ENCODE measurements at regions not wholly inside any gene's neighbourhood (a gene's known extent, or its start where the extent isn't known, plus 50 kb on each side); places are given as distances from the start of the nearest gene placed in this dataset.
A peak's percentile ranks its signal among the peaks of the same experiment; 100 is the strongest.

- Histone ChIP-seq H3K4me2 (ENCODE audit: insufficient read depth, low read length, poor library complexity, severe bottlenecking) (no peak overlapping the region), H3K14ac (ENCODE audit: low read length) (no peak overlapping the region), H3K23ac (ENCODE audit: low read depth, low read length, poor library complexity) (no peak overlapping the region), H2BK15ac (ENCODE audit: low read length) (no peak overlapping the region), H2AFZ (ENCODE audit: low read length) (no peak overlapping the region), H2BK12ac (ENCODE audit: low read length) (no peak overlapping the region), H3K27me3 (ENCODE audit: control insufficient read depth in 3 of 3, insufficient read depth in 3 of 3, low read depth in 1 of 3, low read length in 3 of 3) (no peaks in the 10 kb centered on the region), H2AK5ac (ENCODE audit: low read depth, low read length) (no peak overlapping the region), H3K18ac (ENCODE audit: low read length) (peak overlapping the region; percentile 45), H3K79me1 (ENCODE audit: low read depth, low read length) (no peaks in the 10 kb centered on the region), H4K8ac (ENCODE audit: low read depth, low read length) (peak overlapping the region; percentile 53), H3K4me3 (ENCODE audit: low read length in 2 of 2) (no peak overlapping the region), H3K36me3 (replicated peaks in 1 of 2; ENCODE audit: control insufficient read depth in 2 of 2, insufficient read depth in 2 of 2, low read length in 2 of 2) (no peaks in the 10 kb centered on the region), H2BK120ac (ENCODE audit: low read depth, low read length) (no peak overlapping the region), H3K4ac (ENCODE audit: low read length) (no peak overlapping the region), H4K91ac (ENCODE audit: low read depth, low read length, poor library complexity) (peak overlapping the region; percentile 61), H3K9ac (ENCODE audit: low read depth, low read length, poor library complexity) (no peak overlapping the region), H3K27ac (replicated peaks; ENCODE audit: low read length) (no peak overlapping the region), H3K9me3 (replicated peaks in 1 of 2; ENCODE audit: control insufficient read depth in 2 of 2, insufficient read depth in 1 of 2, low read depth in 1 of 2, low read length in 2 of 2) (peaks cover 0 to 7% of the 10 kb centered on the region in 2 donors), H2BK5ac (ENCODE audit: low read length) (no peak overlapping the region), H3K4me1 (ENCODE audit: control insufficient read depth in 2 of 2, insufficient read depth in 1 of 2, low read depth in 1 of 2, low read length in 2 of 2) (peaks cover 0 to 12% of the 10 kb centered on the region in 2 donors)
- no CpG with 5 or more reads among the region's 2 CpGs for WGBS, 2 donors (ENCODE audit: extremely low coverage in 2 of 2, insufficient read length in 2 of 2, insufficient replicate concordance in 1 of 2)
- DNase-seq (ENCODE audit: low spot score) = no peak
Observed at GRCh38 chr12:22978962-22979361, 354.0 kb downstream of the ETNK1 start.

- no CpG with 5 or more reads among the region's 5 CpGs for WGBS, 2 donors (ENCODE audit: extremely low coverage in 2 of 2, insufficient read length in 2 of 2, insufficient replicate concordance in 1 of 2)
- no peaks in the 10 kb centered on the region for H3K27me3 ChIP-seq (ENCODE audit: control insufficient read depth in 3 of 3, insufficient read depth in 3 of 3, low read depth in 1 of 3, low read length in 3 of 3)
- H2BK5ac ChIP-seq (ENCODE audit: low read length) = no peak overlapping the region
- no peaks in the 10 kb centered on the region for H3K36me3 ChIP-seq (replicated peaks in 1 of 2; ENCODE audit: control insufficient read depth in 2 of 2, insufficient read depth in 2 of 2, low read length in 2 of 2)
- no peak for DNase-seq (ENCODE audit: low spot score)
- no peaks in the 10 kb centered on the region for H3K79me1 ChIP-seq (ENCODE audit: low read depth, low read length)
- no peak overlapping the region for H3K18ac ChIP-seq (ENCODE audit: low read length)
- H2BK120ac ChIP-seq (ENCODE audit: low read depth, low read length) = no peak overlapping the region
- no peak overlapping the region for H2BK15ac ChIP-seq (ENCODE audit: low read length)
- no peak overlapping the region for H3K4me2 ChIP-seq (ENCODE audit: insufficient read depth, low read length, poor library complexity, severe bottlenecking)
- peak overlapping the region; percentile 39 for H2AFZ ChIP-seq (ENCODE audit: low read length)
- H4K91ac ChIP-seq (ENCODE audit: low read depth, low read length, poor library complexity) = no peak overlapping the region
- H2AK5ac ChIP-seq (ENCODE audit: low read depth, low read length) = no peak overlapping the region
- H3K27ac ChIP-seq (replicated peaks; ENCODE audit: low read length) = no peak overlapping the region
- H3K9me3 ChIP-seq (replicated peaks in 1 of 2; ENCODE audit: control insufficient read depth in 2 of 2, insufficient read depth in 1 of 2, low read depth in 1 of 2, low read length in 2 of 2) = peaks cover 0 to 7% of the 10 kb centered on the region in 2 donors
- no peak overlapping the region for H3K4me3 ChIP-seq (ENCODE audit: low read length in 2 of 2)
- H3K4me1 ChIP-seq (ENCODE audit: control insufficient read depth in 2 of 2, insufficient read depth in 1 of 2, low read depth in 1 of 2, low read length in 2 of 2) = peaks cover 0 to 12% of the 10 kb centered on the region in 2 donors
- H3K9ac ChIP-seq (ENCODE audit: low read depth, low read length, poor library complexity) = no peak overlapping the region
- no peak overlapping the region for H3K4ac ChIP-seq (ENCODE audit: low read length)
- H3K14ac ChIP-seq (ENCODE audit: low read length) = no peak overlapping the region
- H3K23ac ChIP-seq (ENCODE audit: low read depth, low read length, poor library complexity) = no peak overlapping the region
- no peak overlapping the region for H4K8ac ChIP-seq (ENCODE audit: low read depth, low read length)
- no peak overlapping the region for H2BK12ac ChIP-seq (ENCODE audit: low read length)
Observed at GRCh38 chr12:22979854-22980469, 355.0 kb downstream of the ETNK1 start.

- Histone ChIP-seq H3K27me3 (ENCODE audit: control insufficient read depth in 3 of 3, insufficient read depth in 3 of 3, low read depth in 1 of 3, low read length in 3 of 3) (no peaks in the 10 kb centered on the region), H2AFZ (ENCODE audit: low read length) (no peak overlapping the region), H4K8ac (ENCODE audit: low read depth, low read length) (no peak overlapping the region), H4K91ac (ENCODE audit: low read depth, low read length, poor library complexity) (no peak overlapping the region), H3K36me3 (replicated peaks in 1 of 2; ENCODE audit: control insufficient read depth in 2 of 2, insufficient read depth in 2 of 2, low read length in 2 of 2) (no peaks in the 10 kb centered on the region), H3K14ac (ENCODE audit: low read length) (no peak overlapping the region), H2BK5ac (ENCODE audit: low read length) (no peak overlapping the region), H3K18ac (ENCODE audit: low read length) (no peak overlapping the region), H3K4me1 (ENCODE audit: control insufficient read depth in 2 of 2, insufficient read depth in 1 of 2, low read depth in 1 of 2, low read length in 2 of 2) (peaks cover 0 to 12% of the 10 kb centered on the region in 2 donors), H2BK120ac (ENCODE audit: low read depth, low read length) (no peak overlapping the region), H2AK5ac (ENCODE audit: low read depth, low read length) (no peak overlapping the region), H3K9ac (ENCODE audit: low read depth, low read length, poor library complexity) (no peak overlapping the region), H2BK12ac (ENCODE audit: low read length) (no peak overlapping the region), H3K4me3 (ENCODE audit: low read length in 2 of 2) (no peak overlapping the region), H3K27ac (replicated peaks; ENCODE audit: low read length) (no peak overlapping the region), H3K23ac (ENCODE audit: low read depth, low read length, poor library complexity) (no peak overlapping the region), H3K4ac (ENCODE audit: low read length) (no peak overlapping the region), H3K9me3 (replicated peaks in 1 of 2; ENCODE audit: control insufficient read depth in 2 of 2, insufficient read depth in 1 of 2, low read depth in 1 of 2, low read length in 2 of 2) (peaks cover 0 to 7% of the 10 kb centered on the region in 2 donors), H3K79me1 (ENCODE audit: low read depth, low read length) (no peaks in the 10 kb centered on the region), H3K4me2 (ENCODE audit: insufficient read depth, low read length, poor library complexity, severe bottlenecking) (no peak overlapping the region), H2BK15ac (ENCODE audit: low read length) (no peak overlapping the region)
- DNase-seq (ENCODE audit: low spot score) = no peak
- WGBS, 2 donors (ENCODE audit: extremely low coverage in 2 of 2, insufficient read length in 2 of 2, insufficient replicate concordance in 1 of 2) = no CpG with 5 or more reads among the region's 3 CpGs
Observed at GRCh38 chr12:22981711-22982110, 356.7 kb downstream of the ETNK1 start.

GRCh38 chr12:22982635-22983034, 357.7 kb downstream of the ETNK1 start:
- Histone ChIP-seq H2AFZ (ENCODE audit: low read length) (no peak overlapping the region), H2BK5ac (ENCODE audit: low read length) (no peak overlapping the region), H2BK120ac (ENCODE audit: low read depth, low read length) (no peak overlapping the region), H2BK12ac (ENCODE audit: low read length) (no peak overlapping the region), H3K9ac (ENCODE audit: low read depth, low read length, poor library complexity) (no peak overlapping the region), H4K8ac (ENCODE audit: low read depth, low read length) (no peak overlapping the region), H3K4me2 (ENCODE audit: insufficient read depth, low read length, poor library complexity, severe bottlenecking) (no peak overlapping the region), H2BK15ac (ENCODE audit: low read length) (no peak overlapping the region), H3K27me3 (ENCODE audit: control insufficient read depth in 3 of 3, insufficient read depth in 3 of 3, low read depth in 1 of 3, low read length in 3 of 3) (no peaks in the 10 kb centered on the region), H3K36me3 (replicated peaks in 1 of 2; ENCODE audit: control insufficient read depth in 2 of 2, insufficient read depth in 2 of 2, low read length in 2 of 2) (no peaks in the 10 kb centered on the region), H2AK5ac (ENCODE audit: low read depth, low read length) (no peak overlapping the region), H3K23ac (ENCODE audit: low read depth, low read length, poor library complexity) (no peak overlapping the region), H3K4me1 (ENCODE audit: control insufficient read depth in 2 of 2, insufficient read depth in 1 of 2, low read depth in 1 of 2, low read length in 2 of 2) (peaks cover 0 to 18% of the 10 kb centered on the region in 2 donors), H3K9me3 (replicated peaks in 1 of 2; ENCODE audit: control insufficient read depth in 2 of 2, insufficient read depth in 1 of 2, low read depth in 1 of 2, low read length in 2 of 2) (peaks cover 0 to 7% of the 10 kb centered on the region in 2 donors), H3K27ac (replicated peaks; ENCODE audit: low read length) (peak overlapping the region; percentile 38), H3K18ac (ENCODE audit: low read length) (peak overlapping the region; percentile 17), H3K14ac (ENCODE audit: low read length) (no peak overlapping the region), H3K4ac (ENCODE audit: low read length) (no peak overlapping the region), H3K4me3 (ENCODE audit: low read length in 2 of 2) (no peak overlapping the region), H3K79me1 (ENCODE audit: low read depth, low read length) (no peaks in the 10 kb centered on the region), H4K91ac (ENCODE audit: low read depth, low read length, poor library complexity) (no peak overlapping the region)
- WGBS, 2 donors (ENCODE audit: extremely low coverage in 2 of 2, insufficient read length in 2 of 2, insufficient replicate concordance in 1 of 2) = no CpG with 5 or more reads among the region's 13 CpGs
- no peak for DNase-seq (ENCODE audit: low spot score)
